GM11168 (cell line): ENCODE measurements at regions not wholly inside any gene's neighbourhood (a gene's known extent, or its start where the extent isn't known, plus 50 kb on each side); places are given as distances from the start of the nearest gene placed in this dataset.
"Not testable (repeated sequence)": the region's sequence is repeated elsewhere in the genome, so short reads cannot be mapped to it uniquely, and the experiment has no call there.

Source experiments
- in situ Hi-C: fragments of 300-500 bp; cut with MboI; formaldehyde crosslinking; loops from one replicate; pipeline ENCODE4 v1.12.0; 2022; ENCODE audit warnings: low sequenced_read_pairs; ENCODE audit not compliant: unreplicated experiment

DNA sequence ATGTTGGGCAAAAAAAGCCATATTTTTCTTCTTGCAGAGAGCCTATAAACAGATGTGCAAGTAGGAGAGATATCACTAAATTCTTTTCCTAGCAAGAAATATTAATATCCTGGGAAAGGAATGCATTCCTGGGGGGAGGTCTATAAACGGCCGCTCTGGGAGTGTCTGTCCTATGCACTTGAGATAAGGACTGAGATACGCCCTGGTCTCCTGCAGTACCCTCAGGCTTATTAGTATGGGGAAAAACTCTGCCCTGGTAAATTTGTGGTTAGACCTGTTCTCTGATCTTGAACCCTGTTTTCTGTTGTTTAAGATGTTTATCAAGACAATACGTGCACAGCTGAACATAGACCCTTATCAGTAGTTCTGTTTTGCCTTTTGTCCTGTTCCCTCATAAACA lies 177.8 kb upstream of the PAQR3 start:
- in situ Hi-C loops = not testable (repeated sequence)

DNA sequence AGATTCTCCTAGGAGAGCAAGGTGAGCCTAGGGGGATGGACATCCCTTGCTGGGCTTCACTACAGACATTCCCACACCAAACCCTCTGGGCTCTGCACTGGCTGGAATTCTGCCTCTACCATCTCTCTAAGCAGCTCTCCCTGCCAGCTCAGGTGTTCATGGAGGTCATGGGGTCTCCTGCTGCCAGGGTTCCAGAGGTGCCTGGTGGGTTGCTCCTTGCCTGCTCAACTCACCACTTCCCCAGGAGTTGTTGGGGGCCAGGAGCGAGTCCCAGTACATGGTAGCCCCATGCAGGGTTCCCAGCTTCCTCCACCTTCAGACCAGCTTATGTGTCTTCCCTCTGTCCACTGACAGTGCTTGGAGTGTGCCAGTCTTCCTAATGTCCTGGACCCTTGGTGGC lies 167.8 kb upstream of the PAQR3 start:
- in situ Hi-C loops = no loop called here

DNA sequence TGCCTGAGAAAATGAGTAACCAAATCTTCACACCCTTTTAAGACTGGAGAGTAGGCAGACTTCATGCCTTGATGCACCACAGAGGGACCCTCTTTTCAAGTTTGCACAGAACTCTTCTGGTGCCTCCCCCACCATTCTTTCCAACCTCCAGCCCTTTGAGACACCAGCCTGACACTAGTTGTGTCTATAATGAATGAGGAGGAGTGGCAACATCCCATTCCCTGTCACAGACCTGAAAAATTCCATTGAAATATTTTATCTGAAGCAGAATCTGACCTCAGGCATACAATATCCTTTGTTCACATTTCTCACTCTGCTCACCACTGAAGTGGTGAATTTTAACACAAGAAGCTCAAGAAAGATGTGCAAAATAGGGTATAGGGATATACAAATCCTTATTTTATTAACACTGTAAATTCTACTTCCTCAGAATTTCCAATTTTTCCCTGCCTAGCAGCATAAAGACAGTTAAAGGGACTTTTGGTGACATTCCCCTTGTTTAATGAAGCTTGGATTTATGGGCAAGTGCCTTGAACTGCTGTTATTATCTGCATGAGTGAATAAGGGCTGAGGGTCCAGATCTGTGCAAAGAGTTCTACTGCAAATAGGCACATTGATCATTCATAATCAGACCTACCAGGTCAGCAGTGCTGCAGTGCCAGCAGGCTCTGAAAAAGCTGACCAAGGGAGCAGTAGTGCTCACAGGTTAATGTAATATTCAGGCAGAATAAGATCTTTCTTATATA lies 149.9 kb upstream of the PAQR3 start:
- in situ Hi-C loops = no loop called here

DNA sequence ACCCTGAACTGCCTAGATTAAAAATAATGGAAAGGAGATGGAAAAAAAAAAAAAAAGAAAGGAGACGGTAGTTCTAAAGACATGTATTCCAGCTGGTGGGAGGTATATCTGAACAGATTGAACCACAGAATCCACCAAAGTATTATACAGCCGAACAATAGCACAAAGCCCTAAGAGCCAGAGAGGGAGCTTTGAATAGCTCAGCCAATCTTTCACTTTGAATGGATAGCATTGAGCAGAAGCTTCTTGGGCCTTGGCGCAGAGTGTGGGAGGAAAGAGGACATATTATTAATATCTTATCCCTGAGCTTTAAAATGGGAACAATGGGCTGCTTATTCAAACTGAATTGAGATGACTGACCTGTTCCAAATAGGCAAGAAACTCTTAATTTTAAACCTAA lies 147.8 kb upstream of the PAQR3 start:
- in situ Hi-C loops = no loop called here

DNA sequence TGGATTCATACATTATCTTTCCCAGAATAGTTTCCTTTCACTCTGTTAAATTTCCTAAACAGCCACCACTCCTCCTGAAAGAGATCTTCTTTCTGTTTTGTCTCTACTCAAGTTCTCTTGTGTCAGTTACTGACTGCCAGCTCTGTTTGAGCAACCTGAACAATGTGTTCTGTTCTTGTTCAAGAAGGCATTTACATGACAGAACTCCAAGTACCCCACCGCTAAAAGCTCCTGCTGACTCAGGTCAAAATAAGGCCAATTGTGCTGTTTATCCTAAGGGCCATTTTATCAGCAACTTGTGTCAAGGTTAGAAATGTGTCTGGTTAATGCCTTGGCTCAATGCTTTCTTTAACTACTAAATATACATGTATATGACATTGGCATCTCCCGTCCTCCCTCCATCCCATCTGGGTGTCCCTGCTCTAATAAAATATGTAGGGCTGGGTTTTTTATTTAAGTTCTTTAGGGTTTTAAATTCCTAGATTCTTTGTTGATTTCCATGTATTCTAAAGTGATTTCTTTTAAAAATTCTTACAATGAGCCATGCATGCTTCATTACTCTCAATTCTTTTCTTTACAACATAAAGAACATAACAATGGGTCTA lies 144.3 kb upstream of the PAQR3 start:
- in situ Hi-C loops = no loop called here

DNA sequence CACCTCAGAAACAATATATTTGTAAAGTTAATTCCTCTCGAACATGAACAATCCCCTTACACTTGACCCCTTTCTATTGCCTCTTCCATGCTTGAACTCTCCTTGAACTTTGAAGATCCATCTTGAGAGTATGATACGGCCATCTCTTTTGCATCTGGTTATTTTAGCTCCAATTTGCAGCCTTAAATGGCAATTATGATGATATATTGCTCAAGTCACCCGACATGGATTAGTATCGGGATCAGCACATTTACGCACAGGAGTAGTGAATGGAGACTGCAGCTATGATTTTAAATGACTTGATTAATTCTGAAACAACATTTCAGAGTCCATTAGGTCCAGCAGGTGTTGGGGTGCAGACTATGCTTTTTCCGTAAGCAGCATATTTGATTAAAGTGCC lies 143.8 kb upstream of the PAQR3 start:
- in situ Hi-C loops = no loop called here

DNA sequence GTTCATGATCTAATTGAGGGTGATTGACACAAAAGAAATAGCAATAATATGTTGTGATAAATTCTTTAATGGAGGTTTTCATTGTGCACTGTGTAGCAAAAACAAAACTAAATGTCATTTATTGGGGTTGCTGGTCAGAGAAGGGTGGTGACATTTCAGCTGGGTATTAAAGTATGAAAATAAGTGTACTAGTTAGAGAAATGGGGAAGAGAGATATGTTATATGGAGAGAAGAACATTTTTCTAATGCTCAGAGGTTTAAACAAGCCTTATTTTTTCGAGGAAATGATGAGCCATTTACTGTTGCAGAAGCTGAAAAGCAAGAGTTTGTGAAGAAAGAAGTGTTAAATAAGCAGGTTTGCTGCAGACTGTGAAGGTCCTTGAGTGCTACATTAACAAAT lies 142.7 kb upstream of the PAQR3 start:
- in situ Hi-C loops = no loop called here

DNA sequence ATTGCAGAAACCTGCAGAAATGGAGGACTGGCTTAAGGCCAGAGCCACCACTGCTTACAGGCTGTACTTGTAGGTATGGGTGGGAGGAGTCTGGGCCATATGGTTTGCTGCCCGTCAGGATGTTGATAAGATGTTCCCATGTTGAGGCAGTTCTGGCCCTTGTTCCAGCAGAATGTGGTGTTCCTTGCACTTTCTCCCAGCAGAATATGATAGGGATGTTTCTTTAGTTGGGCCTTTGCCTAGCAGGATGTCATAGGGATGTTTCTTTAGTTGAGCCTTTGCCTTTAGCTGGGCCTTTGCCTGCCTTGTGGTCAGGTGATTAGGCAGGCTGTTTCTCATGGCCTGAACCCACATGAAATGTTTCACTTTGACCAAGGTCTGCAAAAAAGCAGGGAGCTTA lies 139.1 kb upstream of the PAQR3 start:
- in situ Hi-C loops = no loop called here

DNA sequence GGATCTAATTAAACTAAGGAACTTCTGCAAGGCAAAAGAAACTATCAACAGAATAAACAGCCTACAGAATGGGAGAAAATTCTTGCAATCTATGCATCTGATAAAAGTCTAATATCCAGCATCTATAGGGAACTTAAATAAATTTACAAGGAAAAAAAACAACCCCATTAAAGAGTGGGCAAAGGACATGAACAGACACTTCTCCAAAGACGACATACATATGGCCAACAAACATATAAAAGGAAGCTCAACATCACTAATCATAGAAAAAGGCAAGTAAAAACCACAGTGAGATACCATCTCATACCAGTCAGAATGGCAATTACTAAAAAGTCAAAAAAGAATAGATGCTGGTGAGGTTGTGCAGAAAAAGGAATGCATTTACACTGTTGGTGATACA lies 134.8 kb upstream of the PAQR3 start:
- in situ Hi-C loops = no loop called here

DNA sequence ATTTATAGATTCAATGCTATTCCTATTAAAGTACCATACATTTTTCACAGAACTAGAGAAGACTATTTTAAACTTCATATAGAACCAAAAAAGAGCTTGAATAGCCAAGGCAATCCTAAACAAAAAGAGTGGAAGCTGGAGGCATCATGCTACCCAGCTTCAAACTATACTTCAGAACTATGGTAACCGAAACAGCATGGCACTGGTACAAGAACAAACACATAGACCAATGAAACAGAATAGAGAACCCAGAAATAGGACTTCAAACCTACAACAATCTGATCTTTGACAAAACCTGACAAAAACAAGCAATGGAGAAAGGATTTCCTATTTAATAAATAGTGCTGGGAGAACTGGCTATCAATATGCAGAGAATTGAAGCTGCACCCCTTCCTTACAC lies 134.2 kb upstream of the PAQR3 start:
- in situ Hi-C loops = no loop called here

DNA sequence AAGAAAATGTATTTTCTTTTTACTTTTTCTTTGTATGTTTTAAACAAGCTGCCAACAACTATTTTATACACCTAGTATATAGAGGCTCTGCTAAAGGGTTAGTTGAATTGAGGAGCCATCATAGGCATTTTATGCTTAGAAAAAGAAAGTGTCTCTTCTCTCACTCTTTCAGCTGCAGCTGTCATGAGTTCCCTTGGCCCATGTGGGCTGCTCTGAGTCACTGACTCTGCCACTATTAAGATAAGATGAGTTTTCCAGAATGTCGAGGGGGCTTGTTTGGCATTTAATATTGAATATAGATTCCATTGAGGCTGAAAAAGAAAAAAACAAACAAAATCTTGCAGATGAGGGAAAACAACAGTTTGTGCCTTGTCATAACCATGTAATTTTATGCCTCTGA lies 126.0 kb upstream of the PAQR3 start:
- in situ Hi-C loops = no loop called here

DNA sequence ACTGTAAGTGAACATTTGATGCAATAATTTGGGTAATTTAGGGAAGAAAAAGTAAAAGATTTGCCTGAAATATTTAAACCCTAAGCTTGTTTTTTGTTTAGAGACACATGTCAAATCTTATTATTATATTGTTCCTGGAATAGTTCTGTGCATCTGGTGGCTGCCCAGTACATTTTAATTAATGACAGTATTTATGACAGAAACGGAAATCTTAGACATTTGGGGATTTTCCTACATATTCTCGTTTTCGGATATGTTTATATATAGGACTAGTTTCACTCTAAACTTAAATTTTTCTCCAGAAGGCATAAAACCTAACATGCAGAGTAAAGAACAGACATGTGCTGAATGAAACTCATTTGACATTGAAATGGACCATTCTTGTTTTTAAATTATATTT lies 125.6 kb upstream of the PAQR3 start:
- in situ Hi-C loops = no loop called here

DNA sequence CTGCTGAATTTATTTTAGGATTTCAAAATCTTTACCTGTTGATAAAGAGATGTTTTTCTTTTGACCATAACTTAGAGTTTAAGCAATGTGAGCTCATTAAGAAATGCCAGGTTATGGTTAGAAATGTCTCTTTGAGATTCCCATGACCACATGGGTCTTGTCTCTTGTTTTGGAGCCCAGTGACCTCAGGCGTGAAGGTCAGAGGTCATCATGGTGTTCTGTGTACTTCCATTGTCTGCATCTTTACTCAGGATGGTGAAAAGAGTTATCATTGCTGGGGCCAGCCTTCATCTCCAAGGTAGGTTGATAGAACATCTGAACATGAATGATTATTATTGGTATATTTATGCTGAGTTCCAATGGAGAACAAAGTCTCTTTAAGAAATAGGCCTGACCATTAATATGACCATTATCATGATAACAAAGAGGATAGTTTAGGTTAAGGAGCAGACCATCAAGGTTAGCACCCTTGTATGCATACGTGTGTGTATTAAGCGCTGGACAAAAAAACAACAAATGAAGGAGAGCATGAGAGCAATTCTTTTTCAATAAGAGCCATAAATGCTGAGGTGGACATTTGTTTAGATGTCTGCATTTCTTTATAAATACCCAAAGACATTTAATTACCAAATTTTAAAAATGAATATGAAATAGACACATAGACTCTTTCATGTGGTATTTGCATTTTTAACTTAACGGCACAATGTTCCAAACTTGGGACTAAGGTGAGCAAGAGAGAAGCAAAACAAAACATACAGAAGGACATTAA lies 120.6 kb upstream of the PAQR3 start:
- in situ Hi-C loops = no loop called here

DNA sequence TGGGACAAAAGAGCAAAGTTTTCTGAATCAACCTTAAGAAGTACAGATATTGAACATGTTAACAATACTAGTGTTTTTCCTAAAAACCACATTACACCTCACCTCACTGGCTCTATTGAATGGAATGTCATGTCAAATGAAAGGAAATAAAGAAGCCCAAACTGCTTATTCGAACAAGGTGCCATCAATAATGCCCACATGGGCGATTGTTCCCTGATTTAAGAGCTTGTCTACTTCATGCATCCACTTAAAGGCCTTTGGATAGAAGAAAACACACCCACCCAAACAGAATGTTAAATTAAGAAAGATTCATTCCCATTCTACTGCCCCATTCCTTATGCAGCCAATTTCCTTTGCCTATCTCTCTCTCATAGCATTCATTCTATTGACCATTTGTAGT lies 118.5 kb upstream of the PAQR3 start:
- in situ Hi-C loops = no loop called here

DNA sequence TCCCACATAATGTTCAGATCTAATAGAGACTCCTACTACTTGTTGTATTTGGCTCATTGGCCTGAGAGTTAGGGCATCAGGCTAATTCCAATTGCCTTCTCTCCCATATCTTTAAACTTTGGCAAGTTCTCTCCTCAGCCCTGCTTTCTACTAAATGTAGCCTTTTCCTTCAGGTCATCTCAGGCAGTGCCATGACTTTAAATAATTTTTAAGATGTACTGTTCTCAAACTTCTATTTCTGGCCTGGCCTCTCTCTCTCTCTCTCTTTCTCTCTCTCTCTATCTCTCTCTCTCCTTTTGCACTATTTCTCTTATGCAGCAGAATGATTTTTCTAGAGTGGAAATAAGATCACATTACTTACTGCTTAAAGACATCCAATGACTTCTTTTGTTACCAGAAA lies 114.5 kb upstream of the PAQR3 start:
- in situ Hi-C loops = no loop called here

DNA sequence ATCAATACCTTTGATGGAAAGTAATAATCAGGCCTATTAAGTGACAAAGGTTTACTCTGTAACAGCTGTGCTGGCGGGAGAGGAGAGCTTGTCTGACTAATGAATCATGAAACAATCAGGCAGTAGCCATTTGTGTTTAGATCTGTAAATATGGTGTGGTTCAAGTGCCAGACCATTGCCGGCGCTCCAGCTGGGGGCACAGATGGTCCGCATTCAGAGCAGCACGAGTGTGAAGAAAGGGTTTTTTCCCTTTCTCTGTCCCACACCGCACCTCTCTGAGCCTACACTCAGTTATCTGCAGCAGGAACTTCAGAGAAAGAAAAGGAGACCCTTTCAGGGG lies 111.3 kb upstream of the PAQR3 start:
- in situ Hi-C loops = no loop called here

DNA sequence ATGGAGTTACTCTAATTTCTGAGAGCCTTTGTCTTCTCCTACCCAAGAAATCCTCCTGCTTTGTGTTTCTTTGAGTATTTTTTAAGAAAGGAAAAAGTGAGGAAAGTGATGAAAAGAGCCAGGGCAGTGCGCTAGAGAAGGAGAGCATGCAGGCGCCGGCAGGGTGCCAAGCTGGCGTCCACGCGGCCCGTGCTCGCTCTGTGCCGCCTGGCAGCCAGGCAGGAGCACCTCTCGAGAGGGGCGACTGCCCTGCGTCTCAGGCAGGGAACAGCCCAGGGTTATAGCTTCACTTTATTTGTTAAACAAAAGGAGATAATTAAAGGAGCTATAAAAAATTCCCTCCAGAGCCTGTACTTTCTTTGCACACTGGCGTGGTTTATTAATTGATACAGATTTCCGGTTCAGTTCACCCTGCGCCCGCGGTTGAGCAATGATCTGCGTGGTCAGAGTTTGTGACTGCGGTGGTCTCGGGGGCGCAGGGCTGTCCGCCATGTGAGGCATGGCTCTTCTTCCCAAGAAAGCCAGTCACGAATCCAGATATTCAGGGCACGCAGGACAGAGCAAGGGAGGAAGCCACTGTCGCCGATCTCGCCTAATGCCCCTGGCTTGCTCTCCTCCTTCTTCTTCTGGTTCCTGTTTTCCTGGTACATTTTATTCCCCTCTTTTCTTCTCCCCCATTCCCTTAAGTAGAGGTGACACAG lies 110.8 kb upstream of the PAQR3 start:
- in situ Hi-C loops = no loop called here

DNA sequence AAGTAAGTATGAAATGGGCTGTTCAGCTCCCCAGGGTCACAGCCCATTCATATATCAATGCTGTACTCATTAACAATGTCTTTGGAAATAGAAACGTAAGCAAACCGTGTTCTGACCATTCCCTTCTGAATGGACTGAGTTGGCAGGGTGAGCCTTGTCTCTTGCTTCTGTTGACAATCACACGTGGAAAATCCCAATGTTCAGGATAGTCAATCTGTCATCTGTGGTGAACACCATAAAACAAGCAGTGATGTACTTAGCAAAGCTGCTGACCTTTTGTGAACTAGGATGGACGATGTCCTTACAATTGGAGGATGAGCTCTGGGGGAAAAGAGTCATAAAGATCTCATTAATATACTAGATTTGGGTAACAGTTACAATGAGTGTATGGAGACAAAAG lies 109.6 kb upstream of the PAQR3 start:
- in situ Hi-C loops = no loop called here

DNA sequence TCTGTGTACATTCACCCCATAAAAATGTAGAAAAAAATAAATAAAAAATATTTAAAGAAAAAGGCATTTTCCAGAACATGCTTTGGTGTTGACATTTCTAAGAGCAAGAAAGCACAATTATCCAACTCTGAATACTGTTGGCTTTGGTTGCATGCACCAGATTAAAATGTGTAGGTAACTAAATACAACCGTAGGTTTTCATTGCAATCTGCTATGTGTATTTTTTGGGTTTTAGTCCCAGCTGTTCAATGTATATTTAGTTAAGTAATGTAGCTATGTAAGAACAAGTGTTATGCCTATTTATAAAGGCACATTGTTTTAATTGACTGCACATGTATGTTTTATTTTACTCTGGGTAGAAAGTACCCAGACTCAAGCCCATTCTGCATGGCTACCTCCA lies 108.1 kb upstream of the PAQR3 start:
- in situ Hi-C loops = no loop called here

DNA sequence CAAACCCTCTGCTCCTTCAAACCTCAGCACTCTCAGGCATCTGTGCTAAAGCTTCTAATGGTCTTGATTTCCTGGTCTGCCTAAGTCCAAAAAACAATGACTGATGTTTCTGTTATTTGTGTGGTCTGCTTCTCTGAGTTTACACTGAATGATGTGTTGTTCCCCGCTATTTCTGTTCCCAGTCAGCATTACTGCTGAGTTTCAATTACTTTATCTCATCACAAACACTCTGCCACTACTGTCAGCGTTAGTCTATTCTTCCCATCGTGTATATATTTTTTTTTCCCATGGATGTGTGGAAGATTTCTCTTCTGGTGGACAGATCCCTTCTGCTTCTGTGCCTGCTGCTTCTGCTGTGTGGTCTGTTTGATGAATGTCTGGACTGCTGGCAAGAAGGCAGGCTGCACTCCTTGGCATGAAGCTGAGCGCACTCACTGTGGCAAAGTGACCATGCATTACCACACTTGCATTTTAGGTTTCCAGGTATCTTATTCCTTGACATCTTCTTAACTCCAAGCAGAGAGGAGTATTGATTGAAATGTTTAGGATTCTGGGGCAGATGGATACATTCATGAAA lies 106.9 kb upstream of the PAQR3 start:
- in situ Hi-C loops = no loop called here

DNA sequence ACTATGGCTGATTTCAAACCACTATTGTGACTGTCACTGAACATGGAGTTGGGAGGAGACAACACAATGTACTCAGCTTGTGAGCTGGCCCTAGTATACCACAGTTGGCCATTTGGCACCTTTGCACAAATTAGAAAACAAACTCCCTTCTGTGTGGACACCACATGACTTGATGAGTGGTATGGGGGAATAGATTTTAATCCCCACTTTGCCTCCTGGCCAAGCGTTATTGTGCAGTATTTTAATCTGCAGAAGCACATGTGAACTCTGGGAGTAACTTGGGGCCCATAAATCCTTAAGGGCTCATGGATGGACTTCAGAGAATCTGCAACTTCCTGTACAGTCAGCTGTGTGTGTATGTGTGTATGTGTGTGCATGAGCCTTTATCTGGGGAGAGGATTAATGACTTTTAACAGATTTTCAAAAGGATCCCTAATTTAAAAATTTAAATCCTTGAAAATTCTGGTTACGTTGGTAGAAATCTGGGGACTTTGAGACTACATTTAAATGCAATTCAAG lies 105.0 kb upstream of the PAQR3 start:
- in situ Hi-C loops = no loop called here
